Esophagus squamous epithelium (tissue), 5 donors: ENCODE measurements at regions not wholly inside any gene's neighbourhood (a gene's known extent, or its start where the extent isn't known, plus 50 kb on each side); places are given as distances from the start of the nearest gene placed in this dataset.

Experiments
- DNase-seq: peaks from one replicate; lab custom pipeline; 2025; lab: John Stamatoyannopoulos, UW
- H3K27ac ChIP-seq, 4 donors: fragments of 200-600 bp; sonication (generic); one replicate each; pipeline ENCODE4 v1.5.1; 2016 to 2019; ENCODE audit warnings: mild to moderate bottlenecking in 1 of 4
- H3K27me3 ChIP-seq, 4 donors: fragments of 200-600 bp; sonication (generic); 1 replicate in 3 of 4; 2 replicates in 1 of 4; pipeline versions ENCODE4 v1.5.1 to v1.6.0; 2017 to 2021; ENCODE audit warnings: antibody characterized with exemption in 1 of 4
- H3K36me3 ChIP-seq, 3 donors: fragments of 200-600 bp; sonication (generic); one replicate each; pipeline ENCODE4 v1.5.1; 2016 to 2019
- H3K4me1 ChIP-seq, 3 donors: fragments of 200-600 bp; sonication (generic); one replicate each; pipeline ENCODE4 v1.5.1; 2017 to 2019
- H3K4me3 ChIP-seq, 4 donors: fragments of 200-600 bp; sonication (generic); 1 replicate in 3 of 4; 2 replicates in 1 of 4; pipeline ENCODE4 v1.5.1; 2016 to 2019; ENCODE audit warnings: mild to moderate bottlenecking in 2 of 4, moderate library complexity in 1 of 4
- H3K9me3 ChIP-seq, 3 donors: fragments of 200-600 bp; sonication (generic); one replicate each; pipeline ENCODE4 v1.5.1; 2016 to 2019
- CTCF ChIP-seq, 6 experiments: fragments of 450-650 bp in 4 of 6; fragments of 200-600 bp in 2 of 6; sonication (generic) in 2 of 6; IDR thresholded peaks; one replicate each; pipeline ENCODE4 v1.5.1; 2016 to 2019; ENCODE audit warnings: antibody characterized with exemption in 6 of 6, mild to moderate bottlenecking in 4 of 6, moderate library complexity in 4 of 6
- POLR2A ChIP-seq, 4 donors: fragments of 450-650 bp; IDR thresholded peaks; one replicate each; pipeline ENCODE4 v1.6.1; 2017; ENCODE audit warnings: antibody characterized with exemption in 4 of 4, mild to moderate bottlenecking in 4 of 4, moderate library complexity in 3 of 4
- WGBS, 2 donors: methylation state at CpG; one replicate each; pipeline ENCODE4 v1.1.5; 2018; 5-methylcytosine and 5-hydroxymethylcytosine counted together
- intact Hi-C: fragments of 100-400 bp; cut with DNase I; formaldehyde crosslinking; loops from one replicate; pipeline ENCODE4 v1.15.0; 2022
- donor health status: DM: yes; HTN: yes; CAD: no.

DNA sequence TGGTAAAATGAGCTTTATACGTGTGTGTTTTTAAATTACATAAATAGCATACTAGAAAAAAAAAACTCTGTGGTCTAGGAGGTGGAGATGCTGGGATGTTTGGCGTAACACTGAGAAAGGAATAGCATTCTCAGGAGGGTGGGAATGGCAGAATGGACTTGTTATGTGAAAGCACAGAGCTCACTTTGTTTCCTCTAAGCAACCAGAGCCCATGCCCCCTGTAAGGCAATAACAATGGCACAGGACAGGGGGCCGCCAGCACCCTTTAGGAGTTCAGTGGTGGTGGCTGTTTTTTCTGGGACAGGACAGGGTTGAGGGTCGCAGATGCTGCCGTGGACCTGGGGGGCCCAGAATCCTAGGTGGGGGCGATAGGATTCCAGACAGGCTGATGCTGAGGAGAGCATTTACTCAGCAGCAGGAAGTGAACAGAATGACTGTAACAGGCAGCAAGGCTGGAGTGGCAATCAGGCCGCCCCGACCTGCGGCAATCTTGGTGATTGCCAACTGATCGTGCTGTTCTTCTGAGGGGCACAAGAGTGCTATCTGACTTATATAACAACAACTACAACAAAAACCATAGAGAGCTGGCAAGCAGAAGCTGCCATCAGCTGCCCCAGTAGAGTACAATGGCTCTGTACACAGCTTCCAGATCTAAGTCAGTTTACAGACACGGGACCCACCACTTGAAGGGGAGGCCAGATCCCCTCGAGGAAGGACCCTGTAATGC is 160.4 kb downstream of the UACA start:
- Histone ChIP-seq H3K27ac (no peak overlapping the region), H3K36me3 (no peaks in the 10 kb centered on the region), H3K4me1 (peaks cover 17 to 37% (median 20%) of the 10 kb centered on the region in 3 donors), H3K4me3 (no peak overlapping the region), H3K9me3 (no peaks in the 10 kb centered on the region), H3K27me3 (no peaks in the 10 kb centered on the region)
- no peak for DNase-seq
- TF ChIP-seq CTCF (IDR thresholded peaks at IDR 0.05) (no peak), POLR2A (IDR thresholded peaks at IDR 0.05) (no peak)
- intact Hi-C loops = no loop called here
- 72 to 79% methylated on average over 6 to 12 of the region's 12 CpGs for WGBS, 2 donors

GRCh38 chr15:70602281-70602680 is 161.1 kb downstream of the UACA start:
- H3K4me1 ChIP-seq = peaks cover 17 to 33% (median 20%) of the 10 kb centered on the region in 3 donors
- no peaks in the 10 kb centered on the region for H3K9me3 ChIP-seq
- 77 to 91% methylated on average over 4 of the region's 4 CpGs for WGBS, 2 donors
- H3K36me3 ChIP-seq = no peaks in the 10 kb centered on the region
- H3K4me3 ChIP-seq = no peak overlapping the region
- peaks cover 0 to 1% (median 0%) of the 10 kb centered on the region in 4 donors for H3K27me3 ChIP-seq
- intact Hi-C loops = no loop called here
- TF ChIP-seq CTCF (IDR thresholded peaks at IDR 0.05) (no peak), POLR2A (IDR thresholded peaks at IDR 0.05) (no peak)
- H3K27ac ChIP-seq = no peak overlapping the region
- no peak for DNase-seq

DNA sequence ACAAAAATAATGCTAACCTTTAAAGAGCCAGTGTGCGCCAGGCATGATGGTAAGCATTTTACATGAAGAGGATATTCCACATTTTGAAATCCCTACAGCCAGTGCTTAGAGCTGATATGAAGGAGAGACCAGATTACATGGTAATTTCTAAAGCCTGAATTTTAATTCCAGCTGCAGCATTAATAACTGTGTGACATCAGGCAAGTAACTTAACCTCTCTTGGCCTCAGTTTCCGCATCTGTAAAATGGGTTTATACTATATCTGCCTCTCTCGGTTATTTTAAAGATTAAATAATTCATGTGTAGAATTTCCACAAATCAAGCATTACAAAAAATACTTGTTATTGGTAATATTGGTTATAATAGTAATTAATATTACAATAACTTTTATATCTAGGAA is 165.4 kb downstream of the UACA start:
- Histone ChIP-seq H3K4me1 (no peaks in the 10 kb centered on the region), H3K27ac (no peak overlapping the region), H3K36me3 (no peaks in the 10 kb centered on the region), H3K4me3 (no peak overlapping the region), H3K9me3 (peaks cover 0 to 13% (median 6%) of the 10 kb centered on the region in 3 donors), H3K27me3 (peaks cover 0 to 8% (median 0%) of the 10 kb centered on the region in 4 donors)
- TF ChIP-seq POLR2A (IDR thresholded peaks at IDR 0.05) (no peak), CTCF (IDR thresholded peaks at IDR 0.05) (no peak)
- DNase-seq = no peak
- 96% methylated on average over 3 of the region's 3 CpGs for WGBS, 2 donors
- intact Hi-C loops = no loop called here

- Histone ChIP-seq H3K27ac (no peak overlapping the region), H3K27me3 (peaks cover 0 to 8% (median 0%) of the 10 kb centered on the region in 4 donors), H3K9me3 (peaks cover 0 to 18% (median 6%) of the 10 kb centered on the region in 3 donors), H3K4me3 (no peak overlapping the region), H3K36me3 (no peaks in the 10 kb centered on the region), H3K4me1 (no peaks in the 10 kb centered on the region)
- no peak for DNase-seq
- 45 to 50% methylated on average over 2 to 3 of the region's 5 CpGs for WGBS, 2 donors
- no peak for TF ChIP-seq POLR2A (IDR thresholded peaks at IDR 0.05)
- TF ChIP-seq CTCF (IDR thresholded peaks at IDR 0.05) = no peak
- intact Hi-C loops = no loop called here
These were observed 166.2 kb downstream of the UACA start for GRCh38 chr15:70597056-70597603.

DNA sequence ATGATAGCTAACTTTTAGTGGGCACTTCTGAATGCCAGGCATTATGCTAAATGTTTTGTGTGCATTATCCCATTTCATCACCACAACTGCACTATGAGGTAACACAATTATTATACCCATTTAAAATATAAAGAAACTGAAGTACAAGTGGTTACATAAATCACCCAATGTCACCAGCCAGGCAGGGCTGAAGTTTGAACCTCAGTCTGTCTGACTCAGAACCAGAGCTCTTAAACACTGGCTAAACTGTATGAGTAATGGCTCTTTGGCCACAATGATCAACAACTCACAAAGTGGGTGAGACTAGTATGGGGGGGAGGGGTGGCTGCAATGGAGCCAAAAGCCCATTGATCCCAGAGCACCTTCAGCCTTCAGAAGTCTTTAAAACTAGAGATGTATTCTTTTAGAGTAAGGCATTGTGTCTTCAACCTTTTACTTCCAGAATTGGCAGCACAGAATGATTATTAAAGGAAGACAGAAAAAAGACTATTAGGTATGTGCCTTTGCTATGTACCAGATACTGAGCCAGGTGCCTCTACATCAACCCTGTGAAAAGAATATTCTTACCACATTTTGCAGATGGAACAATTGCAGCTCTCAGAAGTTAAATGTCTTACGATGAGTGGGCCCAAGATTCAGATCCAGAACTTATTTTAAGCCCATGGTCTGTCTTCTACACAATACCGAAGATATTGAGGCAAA is 166.9 kb downstream of the UACA start:
- H3K36me3 ChIP-seq = no peaks in the 10 kb centered on the region
- H3K27ac ChIP-seq = no peak overlapping the region
- no peak for DNase-seq
- H3K4me1 ChIP-seq = no peaks in the 10 kb centered on the region
- peaks cover 0 to 23% (median 6%) of the 10 kb centered on the region in 3 donors for H3K9me3 ChIP-seq
- intact Hi-C loops = no loop called here
- H3K27me3 ChIP-seq = peaks cover 0 to 8% (median 0%) of the 10 kb centered on the region in 4 donors
- no peak for TF ChIP-seq POLR2A (IDR thresholded peaks at IDR 0.05)
- TF ChIP-seq CTCF (IDR thresholded peaks at IDR 0.05) = no peak
- WGBS, 2 donors = 88 to 90% methylated on average over 2 of the region's 2 CpGs
- H3K4me3 ChIP-seq = no peak overlapping the region
